ENCODE measurements at regions not wholly inside any gene's neighbourhood (a gene's known extent, or its start where the extent isn't known, plus 50 kb on each side); places are given as distances from the start of the nearest gene placed in this dataset.

DNA sequence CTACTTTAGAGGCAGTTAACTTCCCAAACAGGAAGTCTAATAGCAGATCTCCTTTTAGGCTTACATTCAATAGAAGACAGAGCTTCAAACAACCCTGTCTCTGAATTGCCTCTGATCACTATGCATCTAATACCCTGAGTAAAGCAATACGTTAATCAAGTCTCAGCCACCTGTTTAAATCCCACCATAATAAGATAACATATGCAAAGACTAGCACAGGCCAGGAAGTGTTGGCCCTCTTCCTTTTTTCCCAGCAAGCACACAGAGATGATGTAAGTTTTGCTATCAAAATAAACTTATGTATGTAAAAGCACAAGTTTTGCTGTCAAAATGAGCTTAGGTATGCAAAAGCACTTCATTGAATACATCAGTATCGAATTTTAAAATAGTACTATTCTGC, 385.5 kb downstream of the RND3 start:
- Mint-ChIP-seq H3K4me1 (ENCODE audit: low read depth in 2 of 2) (no peaks in the 10 kb centered on the region), H3K27ac (no peak overlapping the region), H3K4me3 (no peak overlapping the region), H3K36me3 (no peaks in the 10 kb centered on the region), H3K27me3 (no peaks in the 10 kb centered on the region), H3K9me3 (peaks cover 9% of the 10 kb centered on the region)
- no peak for ATAC-seq
- DNase-seq (ENCODE audit: low spot score): no peak

DNA sequence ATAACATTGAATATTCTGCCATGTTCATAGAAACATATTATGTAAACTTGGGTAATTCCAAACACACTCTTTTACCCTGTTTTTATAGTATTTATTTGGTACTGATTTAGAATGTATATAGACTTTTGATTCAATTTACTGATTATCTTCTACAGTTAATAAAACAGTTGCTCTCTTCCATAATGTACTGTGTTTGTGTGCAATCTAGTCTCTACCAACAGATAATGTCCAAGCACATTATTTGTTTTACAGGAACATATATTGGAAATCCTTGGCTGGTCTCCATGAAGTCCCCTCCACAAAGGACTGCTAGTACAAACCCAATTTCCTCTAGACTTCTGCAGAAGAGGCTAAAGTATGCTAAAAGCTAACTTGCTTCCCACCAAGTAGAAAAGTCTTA, 386.6 kb downstream of the RND3 start:
- peaks cover 3% of the 10 kb centered on the region for H3K9me3 Mint-ChIP-seq
- no peak for ATAC-seq
- no peaks in the 10 kb centered on the region for H3K27me3 Mint-ChIP-seq
- DNase-seq (ENCODE audit: low spot score): no peak
- H3K27ac Mint-ChIP-seq: no peak overlapping the region
- no peak overlapping the region for H3K4me3 Mint-ChIP-seq
- no peaks in the 10 kb centered on the region for H3K4me1 Mint-ChIP-seq (ENCODE audit: low read depth in 2 of 2)
- no peaks in the 10 kb centered on the region for H3K36me3 Mint-ChIP-seq

DNA sequence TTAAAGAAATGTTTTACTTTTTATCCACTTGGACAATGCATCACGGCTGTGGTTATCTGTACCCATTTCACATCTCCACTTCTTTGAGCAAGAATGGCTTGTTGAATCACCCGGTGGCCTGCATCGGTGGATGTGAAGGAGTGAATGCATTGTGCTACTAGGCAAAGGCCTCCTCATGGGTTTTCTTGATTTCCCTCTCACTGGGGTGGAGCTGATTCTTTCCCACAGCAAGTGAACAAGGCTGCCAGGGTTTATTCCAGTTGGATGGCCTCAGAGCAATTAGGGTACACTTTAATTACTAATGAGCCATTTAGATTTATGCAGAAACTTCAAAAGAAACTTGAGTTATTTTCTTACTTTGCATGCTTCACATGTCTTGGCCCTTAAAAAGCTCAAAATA, 387.1 kb downstream of the RND3 start:
- H3K4me1 Mint-ChIP-seq (ENCODE audit: low read depth in 2 of 2): no peaks in the 10 kb centered on the region
- no peak overlapping the region for H3K4me3 Mint-ChIP-seq
- ATAC-seq (no peak), DNase-seq (ENCODE audit: low spot score) (no peak)
- no peaks in the 10 kb centered on the region for H3K36me3 Mint-ChIP-seq
- H3K27me3 Mint-ChIP-seq: no peaks in the 10 kb centered on the region
- H3K27ac Mint-ChIP-seq: no peak overlapping the region
- peaks cover 7% of the 10 kb centered on the region for H3K9me3 Mint-ChIP-seq

DNA sequence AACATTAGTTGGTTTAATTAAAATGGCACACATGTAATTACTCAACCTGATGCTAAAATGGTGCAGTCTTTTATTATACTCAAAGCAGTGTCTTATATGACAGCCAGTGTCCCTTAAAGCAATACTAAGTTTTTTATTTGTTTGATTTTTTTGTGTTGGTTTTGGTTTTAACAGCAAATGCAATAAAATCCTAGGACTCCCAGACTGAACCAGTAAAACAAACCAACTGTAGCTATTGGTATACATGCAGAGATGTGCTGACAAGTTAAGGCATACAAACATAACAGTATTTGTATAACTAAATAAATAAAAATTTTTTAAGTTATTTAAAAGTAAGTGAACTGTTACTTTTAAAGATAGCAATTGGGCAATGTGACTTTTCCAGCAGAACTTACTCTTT, 387.7 kb downstream of the RND3 start:
- H3K4me1 Mint-ChIP-seq (ENCODE audit: low read depth in 2 of 2): no peaks in the 10 kb centered on the region
- H3K9me3 Mint-ChIP-seq: peaks cover 8% of the 10 kb centered on the region
- DNase-seq (ENCODE audit: low spot score): no peak
- ATAC-seq: no peak
- no peaks in the 10 kb centered on the region for H3K36me3 Mint-ChIP-seq
- H3K27me3 Mint-ChIP-seq: no peaks in the 10 kb centered on the region
- H3K4me3 Mint-ChIP-seq: no peak overlapping the region
- H3K27ac Mint-ChIP-seq: no peak overlapping the region

DNA sequence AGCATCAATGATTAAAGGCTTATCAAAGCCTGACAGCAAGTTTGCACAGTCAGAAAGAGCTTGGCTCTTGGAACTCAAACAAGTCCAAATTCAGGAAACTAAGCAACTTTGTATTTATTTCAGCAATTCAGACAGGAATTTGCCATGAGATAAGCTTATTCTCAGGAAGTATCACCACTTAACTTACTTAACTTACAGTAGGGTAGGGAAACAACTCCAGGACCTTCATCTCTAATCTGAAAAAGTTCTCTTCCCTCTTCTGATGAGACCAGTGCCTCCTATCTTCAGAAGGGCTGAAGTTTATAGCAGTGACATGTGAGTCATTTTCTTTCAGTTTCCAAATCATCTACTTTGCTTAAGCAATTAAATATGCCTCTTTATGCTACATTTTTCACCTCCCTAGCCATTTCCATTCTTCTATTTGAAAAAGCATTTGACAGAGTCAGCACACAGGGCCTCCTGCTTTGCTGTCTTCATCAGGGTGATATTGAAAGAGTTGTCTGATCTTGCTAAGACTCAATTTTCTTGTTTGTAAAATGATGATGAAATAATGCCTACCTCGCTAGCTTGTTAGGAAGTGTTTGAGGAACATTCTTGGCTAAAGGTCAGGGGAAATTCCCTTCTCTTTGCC, 389.5 kb downstream of the RND3 start:
- H3K36me3 Mint-ChIP-seq: no peaks in the 10 kb centered on the region
- H3K4me3 Mint-ChIP-seq: no peak overlapping the region
- H3K27me3 Mint-ChIP-seq: no peaks in the 10 kb centered on the region
- H3K4me1 Mint-ChIP-seq (ENCODE audit: low read depth in 2 of 2): no peaks in the 10 kb centered on the region
- no peak for DNase-seq (ENCODE audit: low spot score)
- ATAC-seq: no peak
- H3K9me3 Mint-ChIP-seq: peaks cover 8% of the 10 kb centered on the region
- no peak overlapping the region for H3K27ac Mint-ChIP-seq

DNA sequence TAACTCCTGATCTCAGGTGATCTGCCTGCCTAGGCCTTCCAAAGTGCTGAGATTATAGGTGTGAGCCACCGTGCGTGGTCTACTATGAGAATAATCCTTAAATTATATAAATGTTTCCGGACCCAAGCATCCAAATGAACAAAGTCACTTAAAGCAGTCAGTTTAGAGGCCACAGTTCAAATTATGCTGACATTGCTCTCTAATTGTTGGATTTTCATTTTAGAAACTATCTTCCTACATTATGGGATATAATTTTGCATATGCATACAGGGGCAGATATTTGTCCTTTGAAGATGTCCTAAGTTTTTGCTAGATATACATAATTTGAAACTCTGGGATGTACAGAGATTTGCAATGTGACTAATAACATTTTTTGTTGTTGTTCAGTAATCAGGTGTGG, 390.1 kb downstream of the RND3 start:
- Mint-ChIP-seq H3K4me3 (no peak overlapping the region), H3K27ac (no peak overlapping the region), H3K4me1 (ENCODE audit: low read depth in 2 of 2) (no peaks in the 10 kb centered on the region), H3K9me3 (peaks cover 8% of the 10 kb centered on the region), H3K27me3 (no peaks in the 10 kb centered on the region), H3K36me3 (no peaks in the 10 kb centered on the region)
- DNase-seq (ENCODE audit: low spot score): no peak
- no peak for ATAC-seq

DNA sequence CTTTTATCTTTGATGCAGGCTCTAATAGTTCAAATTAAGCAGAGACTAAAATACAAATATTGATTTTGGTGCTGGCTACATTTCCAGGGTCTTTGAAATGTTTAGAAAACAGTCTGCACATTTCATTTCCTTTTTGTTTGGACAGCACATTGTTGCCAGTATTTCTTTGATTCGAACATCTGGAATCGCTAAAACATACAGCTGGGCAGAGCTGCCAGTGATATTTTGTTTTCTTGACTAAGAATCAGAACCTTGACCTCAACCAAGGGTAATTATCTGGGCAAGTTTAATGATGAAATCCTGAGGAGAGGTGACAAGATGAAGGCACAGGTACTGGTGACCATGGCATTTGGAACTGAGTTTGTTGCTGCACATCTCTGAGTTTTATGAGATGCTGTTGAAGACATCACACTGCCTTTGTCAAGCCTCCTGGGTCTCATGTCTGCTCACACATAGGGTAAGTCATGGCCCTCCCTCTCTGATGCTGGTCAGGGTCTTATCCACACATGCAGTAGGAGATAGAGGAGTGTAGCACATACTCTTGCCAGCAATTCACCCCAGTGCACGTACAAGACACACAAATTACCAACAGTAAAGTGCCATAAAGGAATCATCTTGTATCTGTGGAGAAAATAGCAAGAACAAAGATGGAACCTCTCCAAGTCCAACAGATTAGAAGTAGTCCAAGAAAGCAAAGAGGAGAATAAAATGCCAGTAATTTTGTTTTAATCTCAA, 391.9 kb downstream of the RND3 start:
- H3K36me3 Mint-ChIP-seq: no peaks in the 10 kb centered on the region
- H3K4me3 Mint-ChIP-seq: no peak overlapping the region
- H3K9me3 Mint-ChIP-seq: peaks cover 5% of the 10 kb centered on the region
- H3K27ac Mint-ChIP-seq: no peak overlapping the region
- H3K27me3 Mint-ChIP-seq: no peaks in the 10 kb centered on the region
- H3K4me1 Mint-ChIP-seq (ENCODE audit: low read depth in 2 of 2): no peaks in the 10 kb centered on the region
- ATAC-seq (no peak), DNase-seq (ENCODE audit: low spot score) (no peak)

DNA sequence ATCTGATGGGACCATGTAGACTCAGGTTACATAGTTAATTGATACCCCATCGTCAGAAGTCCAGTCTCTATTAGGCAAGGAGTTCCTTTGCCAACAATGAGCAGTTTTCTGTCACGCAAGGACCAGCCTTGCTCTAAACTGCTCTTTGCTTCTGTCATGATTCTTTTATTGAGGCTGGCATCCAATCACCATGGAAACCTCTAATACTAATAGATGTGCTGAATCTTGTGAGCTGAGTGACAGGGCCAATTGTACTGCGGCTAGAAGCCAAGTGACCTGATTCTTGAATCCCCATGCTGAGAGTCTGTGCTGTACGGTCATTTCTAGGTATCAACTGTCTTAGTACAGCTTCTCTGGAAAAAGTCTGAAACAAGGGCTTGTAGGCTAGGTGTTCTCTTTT, 395.6 kb downstream of the RND3 start:
- ATAC-seq (no peak), DNase-seq (ENCODE audit: low spot score) (no peak)
- Mint-ChIP-seq H3K9me3 (peaks cover 9% of the 10 kb centered on the region), H3K4me3 (no peak overlapping the region), H3K27ac (no peak overlapping the region), H3K4me1 (ENCODE audit: low read depth in 2 of 2) (no peaks in the 10 kb centered on the region), H3K27me3 (no peaks in the 10 kb centered on the region), H3K36me3 (no peaks in the 10 kb centered on the region)

DNA sequence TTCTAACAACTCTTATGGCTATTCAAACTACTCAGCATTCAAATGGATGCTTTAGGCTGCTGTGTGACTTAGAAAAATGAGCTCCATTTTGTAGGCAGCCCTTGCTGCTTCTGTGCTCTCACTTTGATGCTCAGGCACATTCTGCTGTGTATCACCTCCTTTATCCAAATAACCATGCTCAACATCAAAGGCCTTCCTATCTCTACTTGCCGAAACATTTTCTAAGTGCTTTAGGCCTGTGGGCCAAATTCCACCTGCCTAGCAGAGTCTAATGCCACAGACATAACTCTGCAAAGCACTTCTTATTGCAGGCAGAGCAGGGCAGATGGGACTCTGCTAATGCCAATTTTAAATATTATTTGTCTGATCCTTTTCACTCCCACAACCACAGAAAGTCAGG, 397.4 kb downstream of the RND3 start:
- Mint-ChIP-seq H3K9me3 (peaks cover 4% of the 10 kb centered on the region), H3K27ac (no peak overlapping the region), H3K36me3 (no peaks in the 10 kb centered on the region), H3K4me1 (ENCODE audit: low read depth in 2 of 2) (no peaks in the 10 kb centered on the region), H3K27me3 (no peaks in the 10 kb centered on the region), H3K4me3 (no peak overlapping the region)
- DNase-seq (ENCODE audit: low spot score): no peak
- ATAC-seq: no peak

DNA sequence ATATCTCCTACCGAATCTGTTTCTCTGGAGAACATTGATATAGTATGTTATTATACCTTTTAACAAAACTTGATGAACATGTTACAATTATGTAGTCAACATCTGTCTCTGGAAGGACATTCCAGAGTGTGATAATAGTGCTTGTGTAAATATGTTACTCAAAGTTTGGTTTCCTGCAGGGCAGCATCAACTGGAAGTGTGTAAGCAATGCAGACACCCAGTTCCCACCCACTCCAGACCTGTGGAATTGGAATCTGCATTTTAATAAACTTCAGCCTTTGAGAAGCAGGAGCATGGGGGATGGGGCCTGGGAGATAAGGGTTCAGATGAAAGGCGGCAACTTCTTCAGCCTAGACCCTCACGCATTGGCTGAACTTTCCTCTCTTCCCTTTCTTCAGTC, 398.9 kb downstream of the RND3 start:
- Mint-ChIP-seq H3K9me3 (peaks cover 7% of the 10 kb centered on the region), H3K36me3 (no peaks in the 10 kb centered on the region), H3K27me3 (no peaks in the 10 kb centered on the region), H3K4me1 (ENCODE audit: low read depth in 2 of 2) (no peaks in the 10 kb centered on the region), H3K27ac (no peak overlapping the region), H3K4me3 (no peak overlapping the region)
- DNase-seq (ENCODE audit: low spot score): no peak
- no peak for ATAC-seq

DNA sequence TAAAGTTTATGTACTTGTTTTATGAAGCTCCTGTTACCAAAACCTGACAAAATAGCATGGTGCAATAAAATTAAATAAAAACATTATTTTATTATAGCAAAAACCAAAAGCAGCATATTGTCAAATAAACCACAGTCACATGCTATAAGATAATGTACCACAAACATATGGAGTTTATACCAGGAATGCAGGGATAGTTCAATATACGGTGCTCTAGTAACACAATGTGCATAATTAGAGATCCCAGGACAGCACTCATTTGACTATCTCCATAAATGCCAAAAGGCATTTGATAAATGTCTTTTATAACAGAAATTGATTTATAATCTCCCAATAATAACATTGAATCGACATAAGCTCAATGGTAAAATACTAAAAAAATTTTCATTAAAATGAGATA, 402.0 kb downstream of the RND3 start:
- H3K27ac Mint-ChIP-seq: no peak overlapping the region
- DNase-seq (ENCODE audit: low spot score): no peak
- no peaks in the 10 kb centered on the region for H3K4me1 Mint-ChIP-seq (ENCODE audit: low read depth in 2 of 2)
- ATAC-seq: no peak
- H3K27me3 Mint-ChIP-seq: no peaks in the 10 kb centered on the region
- H3K9me3 Mint-ChIP-seq: peaks cover 13% of the 10 kb centered on the region
- H3K36me3 Mint-ChIP-seq: no peaks in the 10 kb centered on the region
- H3K4me3 Mint-ChIP-seq: no peak overlapping the region

DNA sequence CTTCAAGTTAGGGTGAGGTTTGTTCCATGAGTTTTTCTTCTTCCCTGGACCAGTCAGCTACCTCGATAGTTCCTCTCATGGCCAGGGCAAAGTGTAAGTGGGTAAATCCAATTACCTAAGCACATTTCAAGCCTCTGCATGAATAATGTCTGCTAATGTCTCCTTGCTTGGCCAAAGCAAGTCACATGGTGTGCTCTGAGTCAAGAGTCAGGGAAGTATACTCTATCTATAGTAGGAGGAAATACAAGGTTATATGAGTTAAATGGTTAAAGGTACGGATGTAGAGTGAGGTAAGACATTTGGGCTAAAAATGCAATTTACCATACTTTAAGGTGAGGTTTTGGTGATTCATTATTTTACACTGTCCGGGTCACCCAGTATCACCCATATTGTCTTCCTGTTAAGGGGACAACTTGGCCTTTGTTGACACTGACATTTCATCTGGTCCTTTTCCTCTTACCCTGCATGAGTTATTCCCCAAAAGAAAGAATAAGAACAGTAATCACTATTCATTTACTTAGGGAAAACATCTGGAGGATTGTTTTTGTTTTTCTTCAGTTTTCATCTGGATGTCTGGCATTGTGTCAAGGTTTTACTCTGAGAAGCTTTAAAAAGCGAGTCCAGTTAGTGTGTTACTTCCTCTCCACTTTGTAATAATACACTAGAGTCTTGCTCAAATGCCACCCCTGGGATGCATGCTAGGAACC, 405.5 kb downstream of the RND3 start:
- Mint-ChIP-seq H3K4me1 (ENCODE audit: low read depth in 2 of 2) (no peaks in the 10 kb centered on the region), H3K9me3 (peaks cover 12% of the 10 kb centered on the region), H3K27me3 (no peaks in the 10 kb centered on the region), H3K4me3 (no peak overlapping the region), H3K27ac (no peak overlapping the region), H3K36me3 (no peaks in the 10 kb centered on the region)
- ATAC-seq (no peak), DNase-seq (ENCODE audit: low spot score) (no peak)

DNA sequence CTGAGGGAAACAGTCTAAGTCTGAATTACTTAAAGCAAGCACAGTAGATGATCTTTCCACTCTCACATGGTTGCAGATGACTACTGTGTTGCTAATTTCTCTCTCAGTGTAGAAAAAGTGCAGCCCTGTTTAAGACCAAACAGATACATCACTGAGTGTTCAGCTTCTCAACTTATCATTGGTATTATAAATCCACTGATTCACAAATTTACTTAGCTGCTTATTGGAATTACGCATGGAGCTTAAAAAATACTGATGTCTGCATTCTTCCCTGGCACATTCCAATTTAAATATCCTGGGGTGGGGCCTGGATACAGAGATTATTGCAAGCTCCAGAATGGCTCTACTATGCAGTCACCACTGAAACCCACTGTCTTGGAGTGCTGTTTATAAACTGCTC, 411.2 kb downstream of the RND3 start:
- Mint-ChIP-seq H3K27ac (no peak overlapping the region), H3K9me3 (peaks cover 13% of the 10 kb centered on the region), H3K36me3 (no peaks in the 10 kb centered on the region), H3K27me3 (no peaks in the 10 kb centered on the region), H3K4me1 (ENCODE audit: low read depth in 2 of 2) (no peaks in the 10 kb centered on the region), H3K4me3 (no peak overlapping the region)
- DNase-seq (ENCODE audit: low spot score): no peak
- no peak for ATAC-seq

DNA sequence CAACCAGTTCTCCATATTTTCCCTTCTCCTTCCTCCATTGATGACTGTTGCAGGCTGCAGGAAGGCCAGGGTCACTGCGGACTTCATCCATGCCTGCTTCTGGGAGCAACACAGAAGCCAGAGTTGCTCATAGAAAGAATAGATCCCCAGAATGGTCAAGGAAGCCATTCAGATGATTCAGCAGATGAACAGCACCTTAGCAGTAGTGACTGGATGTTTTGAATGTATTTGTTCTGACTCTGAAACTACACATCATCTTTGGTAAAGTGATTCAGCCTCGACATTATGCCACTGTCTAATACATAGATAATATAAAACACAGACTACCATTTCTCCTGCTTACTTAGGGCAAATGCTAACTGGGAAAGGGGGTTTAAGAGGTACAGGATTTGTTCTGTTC, 411.6 kb downstream of the RND3 start:
- DNase-seq (ENCODE audit: low spot score) (no peak), ATAC-seq (no peak)
- Mint-ChIP-seq H3K9me3 (peaks cover 10% of the 10 kb centered on the region), H3K36me3 (no peaks in the 10 kb centered on the region), H3K27me3 (no peaks in the 10 kb centered on the region), H3K4me3 (no peak overlapping the region), H3K4me1 (ENCODE audit: low read depth in 2 of 2) (no peaks in the 10 kb centered on the region), H3K27ac (no peak overlapping the region)
